ENCODE measurements at regions not wholly inside any gene's neighbourhood (a gene's known extent, or its start where the extent isn't known, plus 50 kb on each side); places are given as distances from the start of the nearest gene placed in this dataset.

- TF ChIP-seq CTCF (IDR thresholded peaks at IDR 0.05) (no peak), SIN3A (IDR thresholded peaks at IDR 0.05; ENCODE audit: borderline replicate concordance, insufficient read depth, low read depth, low read length) (no peak)
Observed at GRCh38 chr22:44570476-44571445, 72.7 kb upstream of the RTL6 start.
